SK-N-SH treated with all-trans-retinoic acid at 6 μM for 48 hours (cell line): ENCODE measurements at regions not wholly inside any gene's neighbourhood (a gene's known extent, or its start where the extent isn't known, plus 50 kb on each side); places are given as distances from the start of the nearest gene placed in this dataset.

ENCODE experiments used
- ATAC-seq: fragments of 200-7000 bp; cut with Tn5 transposase; 3 replicates; pipeline ENCODE4 v1.9.1; 2020; ENCODE audit warnings: mild to moderate bottlenecking, moderate library complexity
- ARNTL ChIP-seq: fragments of 450-650 bp; formaldehyde crosslinking; IDR thresholded peaks from 2 replicates; pipeline ENCODE4 v1.5.0; 2020; ENCODE audit warnings: low read depth, mild to moderate bottlenecking, moderate library complexity, borderline replicate concordance
- BACH2 ChIP-seq: fragments of 250-450 bp; sonication (Bioruptor Pico); IDR thresholded peaks from 2 replicates; pipeline ENCODE4 v1.9.0; 2021; ENCODE audit warnings: mild to moderate bottlenecking, borderline replicate concordance
- CSDC2 ChIP-seq: fragments of 250-450 bp; sonication (Bioruptor Pico); IDR thresholded peaks from 2 replicates; pipeline ENCODE4 v1.5.0; 2020; ENCODE audit warnings: mild to moderate bottlenecking, moderate library complexity
- CSRNP3 ChIP-seq: fragments of 250-450 bp; sonication (Bioruptor Pico); IDR thresholded peaks from 2 replicates; pipeline ENCODE4 v1.5.1; 2021; ENCODE audit warnings: mild to moderate bottlenecking, moderate library complexity
- ESRRG ChIP-seq: fragments of 250-450 bp; sonication (Bioruptor Pico); IDR thresholded peaks from 2 replicates; pipeline ENCODE4 v1.6.1; 2021; ENCODE audit warnings: mild to moderate bottlenecking
- GLIS3 ChIP-seq: fragments of 250-450 bp; sonication (Bioruptor Pico); IDR thresholded peaks from 2 replicates; pipeline ENCODE4 v1.5.0; 2020; ENCODE audit warnings: mild to moderate bottlenecking, moderate library complexity
- ISL1 ChIP-seq: fragments of 250-450 bp; sonication (Bioruptor Pico); IDR thresholded peaks from 2 replicates; pipeline ENCODE4 v2.1.2; 2022; ENCODE audit warnings: mild to moderate bottlenecking, moderate library complexity
- OSR1 ChIP-seq: fragments of 250-450 bp; sonication (Bioruptor Pico); IDR thresholded peaks from 2 replicates; pipeline ENCODE4 v1.8.0; 2022; ENCODE audit warnings: moderate library complexity, mild to moderate bottlenecking, inconsistent platforms
- PATZ1 ChIP-seq: fragments of 250-450 bp; sonication (Bioruptor Pico); IDR thresholded peaks from 2 replicates; pipeline ENCODE4 v1.8.0; 2020; ENCODE audit warnings: mild to moderate bottlenecking, moderate library complexity, borderline replicate concordance
- RARB ChIP-seq: fragments of 250-450 bp; sonication (Bioruptor Pico); IDR thresholded peaks from 2 replicates; pipeline ENCODE4 v1.8.0; 2021; ENCODE audit warnings: mild to moderate bottlenecking, moderate library complexity
- SNAI2 ChIP-seq: fragments of 250-450 bp; sonication (Bioruptor Pico); IDR thresholded peaks from 2 replicates; pipeline ENCODE4 v1.5.0; 2020; ENCODE audit warnings: mild to moderate bottlenecking, moderate library complexity
- TCF4 ChIP-seq: fragments of 250-450 bp; sonication (Bioruptor Pico); IDR thresholded peaks from 2 replicates; pipeline ENCODE4 v1.8.0; 2021; ENCODE audit warnings: mild to moderate bottlenecking, moderate library complexity, borderline replicate concordance
- TOX ChIP-seq: fragments of 250-450 bp; sonication (Bioruptor Pico); IDR thresholded peaks from 2 replicates; pipeline ENCODE4 v1.8.0; 2021; ENCODE audit warnings: mild to moderate bottlenecking, moderate library complexity, borderline replicate concordance
- ZC3H10 ChIP-seq: fragments of 250-450 bp; sonication (Bioruptor Pico); IDR thresholded peaks from 2 replicates; pipeline ENCODE4 v1.5.1; 2021; ENCODE audit warnings: mild to moderate bottlenecking, moderate library complexity
- ZFP3 ChIP-seq: fragments of 250-450 bp; sonication (Bioruptor Pico); IDR thresholded peaks from 2 replicates; pipeline ENCODE4 v1.5.0; 2020; ENCODE audit warnings: mild to moderate bottlenecking, moderate library complexity
- ZFP30 ChIP-seq: fragments of 450-650 bp; formaldehyde crosslinking; IDR thresholded peaks from 2 replicates; pipeline ENCODE4 v1.5.0; 2022; ENCODE audit warnings: mild to moderate bottlenecking, moderate library complexity
- ZNF565 ChIP-seq: fragments of 450-650 bp; formaldehyde crosslinking; conservative IDR thresholded peaks from 2 replicates; pipeline ENCODE4 v1.5.0; 2020; ENCODE audit warnings: low read depth, mild to moderate bottlenecking, moderate library complexity
- ZNF70 ChIP-seq: fragments of 450-650 bp; formaldehyde crosslinking; IDR thresholded peaks from 2 replicates; pipeline ENCODE4 v1.5.0; 2020; ENCODE audit warnings: mild to moderate bottlenecking, moderate library complexity
- ZNF8 ChIP-seq: fragments of 450-650 bp; formaldehyde crosslinking; IDR thresholded peaks from 2 replicates; pipeline ENCODE4 v1.5.0; 2020; ENCODE audit warnings: mild to moderate bottlenecking, moderate library complexity
- TF ChIP-seq, protein P1 (sequence below): fragments of 250-450 bp; sonication (Bioruptor Pico); IDR thresholded peaks from 2 replicates; pipeline ENCODE4 v1.8.0; 2021; ENCODE audit warnings: low read depth, mild to moderate bottlenecking, moderate library complexity, borderline replicate concordance
- TF ChIP-seq, protein P2 (sequence below): fragments of 250-450 bp; sonication (Bioruptor Pico); IDR thresholded peaks from 2 replicates; pipeline ENCODE4 v1.5.1; 2020; ENCODE audit warnings: low read depth, mild to moderate bottlenecking, moderate library complexity

DNA sequence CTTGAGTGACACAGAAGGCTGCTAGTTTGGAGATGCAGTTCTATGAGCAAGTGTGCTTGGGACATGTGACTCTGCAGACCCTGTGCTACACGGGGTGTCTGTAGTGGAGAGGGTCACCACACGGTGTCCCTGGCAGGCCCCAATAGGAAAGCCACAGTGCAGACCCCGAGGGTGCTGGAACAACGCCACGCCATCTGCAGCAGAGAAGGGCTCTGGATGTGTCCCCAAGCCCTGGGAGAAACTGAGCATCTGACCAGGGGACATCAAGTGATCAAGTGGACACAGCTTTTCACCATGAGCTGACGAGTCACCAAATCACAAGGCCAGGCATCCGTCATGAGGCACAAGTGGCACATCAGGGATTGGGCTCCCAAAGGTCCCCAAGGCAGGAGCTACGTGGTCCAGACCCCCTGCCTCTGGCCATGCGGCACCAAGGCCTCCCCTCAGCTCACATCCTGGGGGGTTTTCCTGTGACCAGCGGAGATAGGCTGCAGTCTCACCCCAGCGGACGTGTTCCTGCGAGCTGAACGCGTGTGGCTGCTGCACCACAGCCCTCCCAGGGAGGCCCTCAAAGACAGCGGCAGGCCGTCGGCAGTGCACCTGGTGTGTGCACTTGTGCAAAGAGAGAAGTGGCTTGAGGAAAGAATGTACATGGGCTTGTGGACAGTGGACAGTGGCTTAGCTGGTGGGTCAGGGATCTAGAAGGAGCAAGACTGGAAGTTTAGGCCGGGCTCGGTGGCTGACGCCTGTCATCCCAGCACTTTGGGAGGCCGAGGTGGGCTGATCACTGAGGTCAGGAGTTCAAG lies 96.7 kb downstream of the RPS6KA4 start:
- no peak for ATAC-seq
- TF ChIP-seq, protein P1, sequence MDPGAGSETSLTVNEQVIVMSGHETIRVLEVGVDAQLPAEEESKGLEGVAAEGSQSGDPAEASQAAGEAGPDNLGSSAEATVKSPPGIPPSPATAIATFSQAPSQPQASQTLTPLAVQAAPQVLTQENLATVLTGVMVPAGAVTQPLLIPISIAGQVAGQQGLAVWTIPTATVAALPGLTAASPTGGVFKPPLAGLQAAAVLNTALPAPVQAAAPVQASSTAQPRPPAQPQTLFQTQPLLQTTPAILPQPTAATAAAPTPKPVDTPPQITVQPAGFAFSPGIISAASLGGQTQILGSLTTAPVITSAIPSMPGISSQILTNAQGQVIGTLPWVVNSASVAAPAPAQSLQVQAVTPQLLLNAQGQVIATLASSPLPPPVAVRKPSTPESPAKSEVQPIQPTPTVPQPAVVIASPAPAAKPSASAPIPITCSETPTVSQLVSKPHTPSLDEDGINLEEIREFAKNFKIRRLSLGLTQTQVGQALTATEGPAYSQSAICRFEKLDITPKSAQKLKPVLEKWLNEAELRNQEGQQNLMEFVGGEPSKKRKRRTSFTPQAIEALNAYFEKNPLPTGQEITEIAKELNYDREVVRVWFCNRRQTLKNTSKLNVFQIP: no peak
- TF ChIP-seq ZNF70 (CRISPR knock-in tag): no peak
- no peak for TF ChIP-seq BACH2 (CRISPR knock-in tag)
- no peak for TF ChIP-seq TOX
- TF ChIP-seq OSR1 (CRISPR knock-in tag): no peak
- TF ChIP-seq ZFP3 (CRISPR knock-in tag): no peak

DNA sequence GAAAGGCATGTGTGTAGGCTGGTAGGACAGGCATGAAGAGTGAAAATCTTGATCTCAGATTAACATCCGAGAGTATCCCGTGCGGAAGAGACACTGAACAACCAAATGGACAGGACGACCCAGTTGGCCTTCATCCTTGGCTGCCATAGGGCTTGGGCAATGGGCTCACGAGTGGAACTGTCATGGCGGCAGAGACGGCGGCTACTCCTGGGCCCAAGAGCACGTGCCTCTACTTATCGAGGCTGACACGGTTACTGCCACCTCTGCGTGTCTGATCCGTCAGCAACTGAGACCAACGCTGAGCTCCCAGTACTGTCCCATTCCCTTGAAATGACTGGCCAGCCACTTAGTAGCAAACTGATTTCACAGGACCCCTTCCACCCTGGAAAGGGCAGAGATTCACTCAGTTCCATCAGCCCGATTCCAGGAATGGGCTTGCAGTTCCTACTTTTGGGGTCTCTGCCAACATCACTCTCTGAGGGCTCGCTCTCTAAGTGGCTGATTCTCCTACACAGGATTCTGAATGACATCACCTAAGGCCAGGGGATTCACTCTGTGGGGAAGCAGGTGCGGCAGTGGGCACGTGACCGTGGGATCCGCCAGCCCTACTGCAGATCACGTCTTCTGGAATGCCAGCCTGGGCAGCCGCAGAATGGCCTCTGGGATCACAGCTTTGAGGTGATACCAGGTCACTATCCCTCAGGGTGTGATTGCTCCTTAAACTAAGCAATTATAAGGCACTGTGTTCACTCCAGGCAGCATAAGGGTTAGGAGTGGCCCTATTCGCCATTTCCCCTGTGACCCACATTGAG lies 97.8 kb downstream of the RPS6KA4 start:
- TF ChIP-seq, protein P1: no peak
- no peak for TF ChIP-seq PATZ1 (CRISPR knock-in tag)
- ATAC-seq: no peak

DNA sequence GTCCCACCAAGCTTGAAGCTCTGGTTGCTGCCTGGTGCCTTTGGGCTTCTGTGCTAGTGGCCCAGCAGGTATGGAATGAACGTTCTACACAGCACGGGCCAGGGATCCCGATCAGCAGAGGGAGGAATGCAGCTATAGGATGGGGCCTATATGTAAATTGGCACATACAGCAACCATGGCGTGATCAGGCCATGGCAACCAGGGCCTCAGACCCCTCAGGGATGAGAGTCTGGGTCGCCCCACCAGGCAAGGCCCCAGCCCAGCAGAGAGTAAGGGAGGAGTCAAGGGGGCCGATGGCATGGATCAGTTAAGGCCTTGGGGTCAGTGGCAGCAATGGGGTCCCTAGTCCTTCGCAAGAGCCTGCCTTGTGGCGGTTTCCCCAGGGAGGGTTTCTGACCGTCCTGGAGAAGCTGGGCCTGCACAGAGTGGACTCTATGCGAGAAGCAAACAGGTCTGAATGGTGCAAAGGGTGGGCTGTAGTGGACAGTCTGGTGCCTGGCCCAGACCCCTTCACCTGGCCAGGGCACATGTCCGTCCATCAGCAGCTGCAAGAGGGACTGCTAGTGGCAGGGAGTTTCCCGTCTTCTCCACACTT lies 98.2 kb upstream of the SLC22A11 start:
- TF ChIP-seq, protein P2, sequence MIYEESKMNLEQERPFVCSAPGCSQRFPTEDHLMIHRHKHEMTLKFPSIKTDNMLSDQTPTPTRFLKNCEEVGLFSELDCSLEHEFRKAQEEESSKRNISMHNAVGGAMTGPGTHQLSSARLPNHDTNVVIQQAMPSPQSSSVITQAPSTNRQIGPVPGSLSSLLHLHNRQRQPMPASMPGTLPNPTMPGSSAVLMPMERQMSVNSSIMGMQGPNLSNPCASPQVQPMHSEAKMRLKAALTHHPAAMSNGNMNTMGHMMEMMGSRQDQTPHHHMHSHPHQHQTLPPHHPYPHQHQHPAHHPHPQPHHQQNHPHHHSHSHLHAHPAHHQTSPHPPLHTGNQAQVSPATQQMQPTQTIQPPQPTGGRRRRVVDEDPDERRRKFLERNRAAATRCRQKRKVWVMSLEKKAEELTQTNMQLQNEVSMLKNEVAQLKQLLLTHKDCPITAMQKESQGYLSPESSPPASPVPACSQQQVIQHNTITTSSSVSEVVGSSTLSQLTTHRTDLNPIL (CRISPR knock-in tag): no peak
- no peak for TF ChIP-seq PATZ1 (CRISPR knock-in tag)
- no peak for TF ChIP-seq ZFP30 (CRISPR knock-in tag)
- TF ChIP-seq CSRNP3: no peak
- TF ChIP-seq ZC3H10 (CRISPR knock-in tag): no peak
- TF ChIP-seq ZNF565 (CRISPR knock-in tag): no peak
- no peak for TF ChIP-seq CSDC2 (CRISPR knock-in tag)
- TF ChIP-seq, protein P1: no peak
- TF ChIP-seq RARB: no peak
- no peak for TF ChIP-seq TCF4 (CRISPR knock-in tag)
- no peak for TF ChIP-seq ARNTL (CRISPR knock-in tag)
- TF ChIP-seq ZNF70 (CRISPR knock-in tag): no peak
- no peak for TF ChIP-seq ESRRG
- no peak for TF ChIP-seq ZFP3 (CRISPR knock-in tag)
- no peak for TF ChIP-seq BACH2 (CRISPR knock-in tag)
- TF ChIP-seq SNAI2 (CRISPR knock-in tag): no peak
- TF ChIP-seq GLIS3 (CRISPR knock-in tag): no peak
- no peak for TF ChIP-seq ISL1 (CRISPR knock-in tag)
- no peak for TF ChIP-seq ZNF8 (CRISPR knock-in tag)
- TF ChIP-seq TOX: no peak
- no peak for ATAC-seq
